GM13976 (cell line): ENCODE measurements at regions not wholly inside any gene's neighbourhood (a gene's known extent, or its start where the extent isn't known, plus 50 kb on each side); places are given as distances from the start of the nearest gene placed in this dataset.

Experiments used
- DNase-seq: peaks from one replicate; pipeline ENCODE4 v3.0.0; 2012; ENCODE audit warnings: low spot score
- in situ Hi-C: fragments of 300-500 bp; cut with MboI; formaldehyde crosslinking; loops from one replicate; pipeline ENCODE4 v1.12.0; 2022; ENCODE audit warnings: low sequenced_read_pairs, mixed read lengths, inconsistent platforms; ENCODE audit not compliant: unreplicated experiment
- TF ChIP-seq, protein P1 (sequence below): IDR thresholded peaks from 2 replicates; pipeline ENCODE4 v1.5.1; 2012; ENCODE audit warnings: borderline replicate concordance, mild to moderate bottlenecking; ENCODE audit not compliant: insufficient read depth; ENCODE audit errors: extremely low read depth, missing control alignments, control extremely low read depth

DNA sequence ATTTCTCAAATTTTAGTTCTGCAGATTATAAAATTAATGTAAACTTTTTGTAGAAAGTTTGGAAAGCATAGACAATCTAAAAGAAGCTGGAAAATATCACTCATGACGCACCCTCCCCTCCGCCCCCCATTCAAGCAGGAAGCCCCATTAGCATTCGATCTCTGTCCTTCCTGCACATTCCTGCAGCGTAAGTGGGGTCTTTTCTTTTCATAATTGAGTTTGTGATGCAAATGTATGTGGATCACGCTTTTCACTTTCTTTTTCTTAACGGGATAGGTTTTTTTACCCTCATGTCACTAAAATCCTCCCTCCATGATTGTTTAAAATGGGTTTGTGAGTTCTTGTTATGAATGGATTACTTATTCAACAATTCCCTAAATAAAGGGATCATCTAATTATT, 181.7 kb upstream of the HDAC4 start:
- TF ChIP-seq, protein P1, sequence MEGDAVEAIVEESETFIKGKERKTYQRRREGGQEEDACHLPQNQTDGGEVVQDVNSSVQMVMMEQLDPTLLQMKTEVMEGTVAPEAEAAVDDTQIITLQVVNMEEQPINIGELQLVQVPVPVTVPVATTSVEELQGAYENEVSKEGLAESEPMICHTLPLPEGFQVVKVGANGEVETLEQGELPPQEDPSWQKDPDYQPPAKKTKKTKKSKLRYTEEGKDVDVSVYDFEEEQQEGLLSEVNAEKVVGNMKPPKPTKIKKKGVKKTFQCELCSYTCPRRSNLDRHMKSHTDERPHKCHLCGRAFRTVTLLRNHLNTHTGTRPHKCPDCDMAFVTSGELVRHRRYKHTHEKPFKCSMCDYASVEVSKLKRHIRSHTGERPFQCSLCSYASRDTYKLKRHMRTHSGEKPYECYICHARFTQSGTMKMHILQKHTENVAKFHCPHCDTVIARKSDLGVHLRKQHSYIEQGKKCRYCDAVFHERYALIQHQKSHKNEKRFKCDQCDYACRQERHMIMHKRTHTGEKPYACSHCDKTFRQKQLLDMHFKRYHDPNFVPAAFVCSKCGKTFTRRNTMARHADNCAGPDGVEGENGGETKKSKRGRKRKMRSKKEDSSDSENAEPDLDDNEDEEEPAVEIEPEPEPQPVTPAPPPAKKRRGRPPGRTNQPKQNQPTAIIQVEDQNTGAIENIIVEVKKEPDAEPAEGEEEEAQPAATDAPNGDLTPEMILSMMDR: no peak
- in situ Hi-C loops: no loop called here
- no peak for DNase-seq

DNA sequence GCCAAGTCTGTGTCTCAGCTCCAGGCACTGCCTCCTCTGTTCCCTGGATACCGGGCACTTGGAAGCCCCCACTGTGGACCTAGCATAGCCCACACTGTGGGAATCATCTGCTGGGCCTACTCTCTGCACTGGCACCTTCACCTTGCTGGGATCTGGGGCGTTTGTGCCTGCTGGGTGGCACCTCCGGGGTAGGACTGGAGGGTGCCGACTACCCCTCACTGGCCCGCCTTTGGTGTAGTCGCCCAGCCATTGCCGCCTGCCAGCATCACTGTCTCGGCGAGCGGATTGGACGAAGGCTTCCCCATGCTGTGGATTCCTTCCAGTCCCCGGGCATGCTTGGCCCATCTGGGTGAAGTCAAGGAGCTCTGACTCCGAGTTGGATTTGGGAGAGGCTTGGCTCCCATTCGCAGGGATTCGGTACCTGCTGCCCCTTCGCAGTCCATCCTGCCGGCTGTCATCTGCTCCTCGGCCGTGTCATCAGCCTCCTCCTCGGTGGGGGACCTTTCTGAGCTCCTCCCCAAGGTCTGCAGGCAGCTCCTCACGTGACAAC, 180.6 kb upstream of the HDAC4 start:
- in situ Hi-C loops: no loop called here
- no peak for DNase-seq
- TF ChIP-seq, protein P1: no peak

DNA sequence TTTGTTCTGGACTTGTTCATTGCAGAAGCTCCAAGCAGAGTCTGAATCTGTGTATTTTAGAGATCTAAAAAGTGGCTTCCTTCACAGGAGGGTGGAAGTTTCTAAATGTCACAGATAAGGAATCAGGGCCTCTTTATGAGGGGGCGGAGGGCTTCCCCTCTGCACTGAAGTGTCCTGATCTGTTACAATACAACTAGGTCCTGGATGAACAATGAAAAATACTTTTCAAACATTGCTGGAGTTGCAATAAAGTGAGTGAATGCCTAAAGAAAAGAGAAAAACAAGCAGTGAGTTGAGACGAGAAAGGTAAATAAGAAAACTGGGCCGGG, 179.3 kb upstream of the HDAC4 start:
- in situ Hi-C loops: no loop called here
- TF ChIP-seq, protein P1: no peak
- no peak for DNase-seq

DNA sequence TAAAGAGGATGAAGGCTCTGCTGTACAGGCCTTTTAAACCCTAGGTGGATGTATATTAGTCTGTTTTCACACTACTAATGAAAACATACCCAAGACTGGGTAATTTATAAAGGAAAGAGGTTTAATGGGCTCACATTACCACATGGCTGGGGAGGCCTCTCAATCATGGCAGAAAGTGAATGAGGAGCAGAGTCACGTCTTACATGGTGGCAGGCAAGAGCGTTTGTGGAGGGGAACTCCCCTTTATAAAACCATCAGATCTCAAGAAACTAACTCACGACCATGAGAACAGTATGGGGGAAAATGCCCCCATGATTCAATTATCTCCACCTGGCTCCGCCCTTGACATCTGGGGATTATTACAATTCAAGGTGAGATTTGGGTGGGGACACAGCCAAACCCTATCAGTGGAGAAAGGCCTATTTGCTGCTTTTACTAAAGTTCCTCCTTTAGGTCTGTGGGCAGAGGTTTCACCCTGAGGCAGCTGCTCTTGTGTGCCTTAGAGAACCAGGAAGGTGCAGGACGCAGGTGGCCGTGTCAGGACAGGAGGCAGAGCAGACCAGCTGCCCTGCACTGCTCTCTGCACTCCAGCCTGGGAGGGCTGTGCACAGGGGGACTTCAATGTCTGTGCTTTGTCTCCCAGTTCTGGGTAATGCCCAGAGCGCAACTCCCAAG, 178.8 kb upstream of the HDAC4 start:
- in situ Hi-C loops: no loop called here
- TF ChIP-seq, protein P1: no peak
- DNase-seq: no peak

DNA sequence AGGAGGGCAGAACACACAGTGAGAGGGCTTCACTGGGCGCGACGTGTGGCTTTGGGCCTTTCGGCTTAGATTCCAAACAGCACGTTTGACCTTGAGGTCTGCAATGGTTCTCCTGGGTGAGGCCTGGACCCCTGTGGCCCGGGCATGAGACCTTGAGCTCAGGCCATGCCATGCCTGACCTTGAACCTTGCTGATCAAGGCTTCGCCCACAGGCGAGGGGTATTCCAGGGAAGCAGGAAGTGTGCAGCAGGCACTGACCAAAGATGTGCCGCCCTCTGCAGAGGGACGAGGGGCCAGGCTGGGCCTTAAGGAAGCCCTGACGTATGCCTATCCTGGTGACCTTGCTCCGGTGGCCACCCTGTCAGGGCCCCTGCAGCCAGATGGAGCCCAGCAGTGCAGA, 178.3 kb upstream of the HDAC4 start:
- in situ Hi-C loops: no loop called here
- DNase-seq: no peak
- TF ChIP-seq, protein P1: no peak

DNA sequence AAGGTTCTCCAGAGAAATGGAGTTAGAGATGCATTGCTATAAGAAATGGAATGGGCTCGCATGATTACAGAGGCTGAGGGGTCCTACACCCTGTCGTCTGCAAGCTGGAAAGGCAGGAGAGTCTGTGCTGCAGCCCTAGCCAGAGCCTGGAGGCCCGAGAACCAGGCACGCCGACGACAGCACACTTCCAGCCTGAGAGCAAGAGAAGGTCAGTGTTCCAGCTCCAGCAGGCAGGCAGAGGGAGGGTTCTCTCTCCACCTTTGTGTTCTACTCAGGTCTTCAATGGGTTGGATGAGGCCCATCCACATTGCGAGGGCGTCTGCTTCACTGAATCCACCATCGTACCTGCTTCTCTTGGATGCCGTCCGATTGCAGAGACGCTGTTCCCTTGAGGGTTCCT, 177.6 kb upstream of the HDAC4 start:
- in situ Hi-C loops: no loop called here
- DNase-seq: no peak
- TF ChIP-seq, protein P1: no peak
